AG09309 (cell line): ENCODE measurements at regions not wholly inside any gene's neighbourhood (a gene's known extent, or its start where the extent isn't known, plus 50 kb on each side); places are given as distances from the start of the nearest gene placed in this dataset.

ENCODE experiments used
- DNase-seq: peaks from one replicate; pipeline ENCODE4 v3.0.0-alpha.2; 2010; ENCODE audit warnings: low read depth
- H3K4me3 ChIP-seq: 2 replicates; pipeline ENCODE4 v1.5.1; 2011; ENCODE audit warnings: mild to moderate bottlenecking, low read depth, low read length, moderate library complexity; ENCODE audit not compliant: control insufficient read depth
- TF ChIP-seq, protein P1 (sequence below): IDR thresholded peaks from 2 replicates; pipeline ENCODE4 v1.5.1; 2011; ENCODE audit warnings: mild to moderate bottlenecking, low read depth, low read length, inconsistent platforms; ENCODE audit not compliant: insufficient read depth, control insufficient read depth; ENCODE audit errors: missing control alignments

DNA sequence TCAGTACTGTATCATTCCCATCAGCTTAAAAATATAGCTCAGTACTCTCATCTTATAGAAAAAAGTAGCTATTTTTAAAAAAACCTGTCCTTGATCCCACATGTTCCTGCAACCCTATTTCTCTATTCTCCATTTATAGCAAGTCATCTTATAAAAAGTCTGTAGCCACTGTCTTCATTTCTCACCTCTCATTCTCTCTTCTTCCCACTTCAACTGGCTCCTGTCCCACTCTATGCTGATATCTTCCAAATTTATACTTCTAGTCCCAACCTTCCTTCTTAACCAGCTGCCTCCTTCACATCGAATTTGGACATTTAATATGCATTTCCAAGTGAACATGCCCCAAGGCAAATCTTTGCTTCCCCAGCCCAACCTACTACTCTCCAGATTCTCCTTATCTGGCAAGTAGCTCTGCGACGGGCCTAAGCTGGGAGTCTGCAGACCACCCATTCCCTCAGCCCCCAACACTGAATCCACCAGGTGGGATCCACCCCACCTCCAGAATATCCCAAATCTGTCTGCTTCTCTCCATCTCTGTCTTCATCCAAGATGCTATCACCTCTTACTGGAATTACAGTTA lies 52.0 kb upstream of the TANC2 start:
- TF ChIP-seq, protein P1, sequence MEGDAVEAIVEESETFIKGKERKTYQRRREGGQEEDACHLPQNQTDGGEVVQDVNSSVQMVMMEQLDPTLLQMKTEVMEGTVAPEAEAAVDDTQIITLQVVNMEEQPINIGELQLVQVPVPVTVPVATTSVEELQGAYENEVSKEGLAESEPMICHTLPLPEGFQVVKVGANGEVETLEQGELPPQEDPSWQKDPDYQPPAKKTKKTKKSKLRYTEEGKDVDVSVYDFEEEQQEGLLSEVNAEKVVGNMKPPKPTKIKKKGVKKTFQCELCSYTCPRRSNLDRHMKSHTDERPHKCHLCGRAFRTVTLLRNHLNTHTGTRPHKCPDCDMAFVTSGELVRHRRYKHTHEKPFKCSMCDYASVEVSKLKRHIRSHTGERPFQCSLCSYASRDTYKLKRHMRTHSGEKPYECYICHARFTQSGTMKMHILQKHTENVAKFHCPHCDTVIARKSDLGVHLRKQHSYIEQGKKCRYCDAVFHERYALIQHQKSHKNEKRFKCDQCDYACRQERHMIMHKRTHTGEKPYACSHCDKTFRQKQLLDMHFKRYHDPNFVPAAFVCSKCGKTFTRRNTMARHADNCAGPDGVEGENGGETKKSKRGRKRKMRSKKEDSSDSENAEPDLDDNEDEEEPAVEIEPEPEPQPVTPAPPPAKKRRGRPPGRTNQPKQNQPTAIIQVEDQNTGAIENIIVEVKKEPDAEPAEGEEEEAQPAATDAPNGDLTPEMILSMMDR, result no peak
- no peak for DNase-seq
- H3K4me3 ChIP-seq, result no peak overlapping the region

DNA sequence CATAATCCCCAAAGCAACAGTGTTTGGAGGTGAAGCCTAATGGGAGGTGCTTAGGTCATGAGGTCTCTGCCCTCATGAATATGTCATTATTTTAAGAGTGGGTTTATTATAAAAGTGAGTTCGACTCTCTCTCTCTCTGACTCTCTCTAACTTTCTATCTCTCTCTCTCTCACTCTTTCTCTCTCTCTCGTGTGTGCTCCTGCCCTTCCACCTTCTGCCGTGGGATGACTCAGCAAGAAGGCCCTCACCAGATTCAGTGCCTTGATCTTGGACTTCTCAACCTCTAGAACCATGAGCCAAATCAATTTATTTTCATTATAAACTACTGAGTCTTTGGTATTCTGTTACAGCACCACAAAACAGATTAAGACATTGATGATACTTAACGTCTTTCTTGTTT lies 53.7 kb upstream of the TANC2 start:
- DNase-seq, result no peak
- TF ChIP-seq, protein P1, result no peak
- no peak overlapping the region for H3K4me3 ChIP-seq

DNA sequence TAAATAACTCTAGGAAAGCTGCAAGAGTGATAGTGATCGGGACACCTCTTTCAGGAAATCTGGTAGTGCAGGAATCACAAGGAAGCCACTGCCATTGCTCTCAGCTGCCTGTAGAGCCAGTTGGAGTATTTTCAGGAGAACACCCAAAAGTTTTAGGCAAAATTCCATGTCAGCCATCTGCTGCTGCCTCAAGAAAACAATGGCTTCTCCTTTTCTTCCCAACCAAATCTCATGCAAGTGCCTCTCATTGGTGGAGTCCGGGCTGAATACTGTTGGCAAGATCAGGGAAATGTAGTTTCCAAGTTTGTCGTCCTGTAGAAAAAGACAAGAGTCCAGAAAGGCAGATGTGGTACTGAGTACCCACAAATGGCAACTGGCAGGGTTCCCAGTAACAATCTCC lies 54.9 kb upstream of the TANC2 start:
- no peak overlapping the region for H3K4me3 ChIP-seq
- DNase-seq, result no peak
- TF ChIP-seq, protein P1, result no peak

DNA sequence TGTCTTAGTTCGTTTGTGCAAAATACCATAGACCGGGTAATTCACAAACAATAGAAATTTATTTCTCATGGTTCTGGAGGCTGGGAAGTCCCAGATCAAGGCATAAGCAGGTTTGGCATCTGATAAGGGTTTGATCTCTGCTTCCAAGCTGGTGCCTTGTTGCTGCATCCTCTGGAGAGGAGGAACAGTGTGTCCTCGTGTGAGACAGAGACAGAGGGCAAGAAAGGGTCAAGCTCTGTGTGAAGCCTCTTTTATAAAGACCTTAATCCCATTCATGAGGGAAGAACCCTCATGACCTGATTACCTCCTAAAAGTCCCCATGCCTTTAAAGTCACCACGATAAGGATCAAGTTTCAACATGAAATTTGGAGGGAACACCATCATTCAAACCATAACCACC lies 55.8 kb upstream of the TANC2 start:
- DNase-seq, result no peak
- TF ChIP-seq, protein P1, result no peak
- H3K4me3 ChIP-seq, result no peak overlapping the region

DNA sequence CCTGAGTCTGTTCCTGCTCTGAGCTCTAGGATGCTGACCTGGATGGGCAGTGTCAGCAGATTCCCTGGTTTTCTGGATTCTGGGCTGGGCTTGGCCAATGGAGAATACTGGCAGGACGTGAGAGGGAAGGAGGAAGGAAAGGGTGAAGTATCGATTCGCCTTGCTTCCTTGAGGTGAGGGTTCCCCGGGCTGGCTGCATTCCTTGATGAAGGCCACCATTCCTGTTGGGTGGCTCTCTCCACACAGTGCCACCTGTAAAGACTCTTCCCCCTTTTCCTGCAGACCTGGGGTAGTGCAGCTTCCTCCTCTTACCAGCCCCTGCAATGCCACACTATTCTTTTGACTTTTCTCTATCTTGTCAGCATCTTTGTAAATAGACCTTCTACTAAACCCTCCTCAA lies 58.1 kb upstream of the TANC2 start:
- DNase-seq, result no peak

DNA sequence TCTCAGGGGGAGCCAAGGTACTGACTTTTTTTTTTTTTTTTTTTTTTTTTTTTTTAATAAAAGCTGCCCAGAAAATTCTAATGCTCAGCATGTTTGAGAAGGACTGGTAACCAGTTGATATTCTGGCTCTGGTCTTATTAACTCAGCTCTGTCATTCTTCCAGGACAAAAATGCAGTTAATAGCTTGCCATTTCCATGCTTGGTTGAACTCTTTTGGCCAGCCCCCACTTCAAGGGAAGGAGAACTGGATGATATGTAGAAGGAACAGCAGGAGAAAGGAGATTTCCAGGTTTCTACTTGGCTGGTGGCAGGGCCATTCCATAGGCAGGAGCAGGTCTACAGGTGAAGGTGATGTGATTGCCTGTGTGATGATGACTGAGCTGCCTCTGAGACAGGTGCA lies 59.2 kb upstream of the TANC2 start:
- TF ChIP-seq, protein P1, result no peak
- no peak overlapping the region for H3K4me3 ChIP-seq
- no peak for DNase-seq

More for the DNA sequence above, 58.1 kb upstream of the TANC2 start:
- TF ChIP-seq, protein P1, result no peak
- H3K4me3 ChIP-seq, result no peak overlapping the region

DNA sequence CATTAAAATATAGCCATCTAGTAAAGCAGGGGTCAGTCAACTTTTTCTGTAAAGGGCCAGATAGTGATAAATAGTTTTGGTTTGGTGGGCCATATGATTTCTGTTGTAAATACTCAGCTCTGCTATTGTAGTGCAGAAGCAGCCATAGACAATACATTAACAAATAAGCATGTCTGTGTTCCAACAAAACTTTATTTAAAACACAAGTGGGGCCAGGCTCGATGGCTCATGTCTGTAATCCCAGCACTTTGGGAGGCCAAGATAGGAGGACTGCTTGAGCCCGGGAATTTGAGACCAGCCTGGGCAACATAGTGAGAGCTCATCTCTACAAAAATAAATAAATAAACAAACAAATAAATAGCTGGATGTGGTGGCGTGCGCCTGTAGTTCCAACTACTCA lies 60.8 kb upstream of the TANC2 start:
- no peak for DNase-seq
- no peak overlapping the region for H3K4me3 ChIP-seq
- TF ChIP-seq, protein P1, result no peak
